Skeletal muscle cell (primary cell): ENCODE measurements at regions not wholly inside any gene's neighbourhood (a gene's known extent, or its start where the extent isn't known, plus 50 kb on each side); places are given as distances from the start of the nearest gene placed in this dataset.

ENCODE experiments used
- DNase-seq: peaks from one replicate; pipeline ENCODE4 v3.0.0-alpha.2; 2010; ENCODE audit warnings: low read depth
- H3K4me3 ChIP-seq: 2 replicates; pipeline ENCODE4 v1.5.1; 2011; ENCODE audit warnings: low read depth, mild to moderate bottlenecking, control low read depth, low read length, moderate library complexity

DNA sequence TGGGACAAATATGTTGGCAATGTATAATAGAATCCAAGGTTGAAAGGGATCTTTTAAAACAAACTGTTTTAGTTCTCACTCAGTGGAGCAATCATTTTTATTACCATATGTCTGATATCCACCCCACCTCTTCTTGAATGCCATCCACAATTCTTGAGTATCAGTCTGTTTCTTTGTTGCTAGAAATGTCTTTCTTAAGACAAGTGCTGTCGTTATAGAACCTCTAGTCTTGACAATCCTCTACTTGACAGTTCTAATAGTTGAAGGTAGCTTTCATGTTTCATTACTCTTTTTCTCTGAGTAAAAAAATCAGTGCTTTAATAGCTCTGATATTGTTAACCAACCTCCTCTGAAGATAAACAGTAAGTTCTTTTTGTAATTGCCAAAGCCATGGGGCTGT lies 737.9 kb downstream of the MECOM start:
- no peak overlapping the region for H3K4me3 ChIP-seq
- no peak for DNase-seq

DNA sequence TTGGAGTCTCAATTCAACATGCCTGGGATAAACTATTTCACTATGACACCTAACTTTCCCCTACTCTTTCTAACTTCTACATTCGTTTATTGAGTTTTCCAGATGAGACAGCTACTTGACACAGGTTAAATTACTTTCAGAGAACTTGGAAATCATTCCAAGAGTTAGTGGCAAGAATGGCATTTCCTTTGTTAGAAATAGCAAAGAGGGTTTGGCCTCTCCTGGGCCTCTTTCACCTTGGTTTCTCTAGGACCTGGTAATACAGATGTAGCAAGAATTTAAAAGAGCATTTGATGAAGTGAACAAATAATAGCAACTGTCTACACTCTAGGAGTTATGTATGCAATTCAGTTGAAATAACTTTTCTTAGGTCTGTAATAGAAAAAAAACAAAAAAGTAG lies 748.9 kb downstream of the MECOM start:
- no peak overlapping the region for H3K4me3 ChIP-seq
- DNase-seq = no peak

DNA sequence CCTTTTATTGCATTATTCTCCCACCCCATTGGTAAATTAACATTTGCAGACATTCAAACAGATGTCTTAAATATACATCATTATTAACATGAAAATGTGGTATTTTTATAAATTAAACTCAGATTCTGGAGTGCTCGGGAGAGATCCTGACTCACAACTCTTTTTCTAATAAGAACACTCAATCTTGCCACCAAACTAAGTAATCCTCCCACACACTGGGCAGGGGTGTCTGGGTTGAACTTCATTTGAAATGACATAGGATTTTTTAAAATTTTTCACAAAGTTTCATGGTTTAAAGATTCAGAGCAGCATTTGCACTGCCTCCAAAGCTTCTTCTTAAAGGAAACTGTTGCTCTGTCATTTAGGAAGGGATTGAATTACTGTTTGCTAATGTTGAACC lies 754.3 kb downstream of the MECOM start:
- H3K4me3 ChIP-seq = no peak overlapping the region

DNA sequence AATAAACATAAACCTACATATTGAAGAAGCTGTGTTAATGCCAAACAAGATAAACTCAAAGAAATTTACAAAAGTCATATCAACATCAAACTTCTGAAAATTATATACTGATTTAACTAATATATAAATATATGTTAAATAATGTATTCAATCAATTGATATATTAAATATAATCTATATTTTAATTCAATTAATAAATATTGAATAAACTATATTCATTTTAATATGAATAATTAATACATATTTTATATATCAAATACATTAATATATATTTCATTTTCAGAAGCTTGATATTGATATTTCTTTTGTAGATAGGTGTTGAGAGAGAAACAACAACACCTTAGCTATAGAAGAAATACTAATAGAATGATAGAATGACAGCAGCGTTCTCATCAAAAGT lies 768.1 kb downstream of the MECOM start:
- H3K4me3 ChIP-seq = no peak overlapping the region

More for the DNA sequence above, 754.3 kb downstream of the MECOM start:
- no peak for DNase-seq

DNA sequence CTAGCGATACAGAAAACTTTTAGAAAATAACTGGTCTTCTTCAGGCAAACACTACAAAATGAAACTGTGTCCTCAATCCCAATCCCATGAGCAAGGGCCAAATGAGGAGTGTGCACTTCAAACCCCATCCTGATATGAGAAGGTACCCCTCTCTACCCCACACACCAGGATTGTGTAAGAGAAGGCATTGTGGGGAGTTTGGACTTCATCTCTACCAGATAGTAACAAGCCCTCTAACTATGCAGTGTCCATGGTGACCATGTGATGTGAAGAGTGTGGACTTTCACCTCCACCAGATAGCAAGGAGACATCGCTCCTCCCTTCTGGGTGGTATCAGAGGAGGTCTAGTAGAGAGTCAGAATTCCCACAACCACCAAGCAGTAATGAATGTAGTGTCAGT lies 769.3 kb downstream of the MECOM start:
- DNase-seq = no peak
- H3K4me3 ChIP-seq = no peak overlapping the region

More for the DNA sequence above, 768.1 kb downstream of the MECOM start:
- DNase-seq = no peak

DNA sequence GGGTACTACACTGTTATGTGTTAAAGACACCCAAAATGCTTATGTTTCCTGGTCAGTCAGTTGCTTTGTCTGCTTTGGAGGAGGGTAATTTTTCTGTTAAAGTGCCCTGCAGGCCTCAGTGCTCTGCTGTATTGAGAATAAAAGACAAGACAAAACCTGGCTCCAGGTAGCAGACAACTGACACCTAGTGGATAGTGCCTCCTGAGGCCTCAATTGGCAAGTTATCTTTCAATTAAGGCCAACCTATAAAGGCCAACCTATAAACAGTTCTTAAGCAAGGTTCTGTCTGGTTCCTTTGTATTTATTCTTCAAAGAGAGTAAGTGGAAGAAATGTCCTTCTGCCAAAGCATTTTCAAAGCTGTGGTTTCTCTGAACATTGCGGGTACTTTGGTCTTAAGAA lies 773.8 kb downstream of the MECOM start:
- no peak for DNase-seq
- no peak overlapping the region for H3K4me3 ChIP-seq

DNA sequence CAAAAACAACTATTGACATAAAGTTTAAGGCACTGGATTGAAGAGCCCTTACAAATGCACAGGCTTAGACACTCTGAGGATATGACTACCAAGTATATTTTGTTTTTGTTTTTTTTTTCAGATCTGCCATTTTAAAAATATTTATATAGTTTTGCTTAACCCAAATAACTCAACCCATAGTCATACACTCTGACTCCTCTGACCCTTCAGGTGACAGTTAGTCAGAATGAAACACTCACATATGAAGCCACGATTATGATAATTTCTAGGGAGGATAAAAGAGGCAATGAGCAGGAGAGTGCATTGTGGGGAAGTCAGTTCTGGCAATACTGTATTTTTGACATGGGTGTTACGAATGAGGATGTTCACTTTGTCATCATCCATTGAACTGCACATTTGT lies 774.7 kb downstream of the MECOM start:
- no peak for DNase-seq

DNA sequence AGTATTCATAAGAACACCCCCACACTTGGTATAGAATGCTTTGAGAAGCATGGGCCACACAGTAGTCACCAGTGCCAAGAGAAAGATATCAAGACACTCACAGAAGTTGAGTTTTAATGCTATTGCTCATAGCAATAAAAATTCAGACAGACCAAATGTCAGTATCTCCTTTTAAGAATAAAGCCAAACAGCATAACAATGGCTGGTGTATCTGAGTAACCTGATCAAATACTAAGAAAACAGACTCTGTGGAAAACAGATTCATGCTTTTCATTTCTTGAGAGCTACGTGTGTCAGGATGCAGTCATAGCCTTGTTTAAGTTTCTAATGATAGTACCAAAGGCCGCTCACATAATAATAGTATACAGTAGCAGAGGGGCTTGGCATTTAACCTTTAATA lies 778.5 kb downstream of the MECOM start:
- no peak overlapping the region for H3K4me3 ChIP-seq
- peak; percentile 51 for DNase-seq

More for the DNA sequence above, 774.7 kb downstream of the MECOM start:
- no peak overlapping the region for H3K4me3 ChIP-seq

DNA sequence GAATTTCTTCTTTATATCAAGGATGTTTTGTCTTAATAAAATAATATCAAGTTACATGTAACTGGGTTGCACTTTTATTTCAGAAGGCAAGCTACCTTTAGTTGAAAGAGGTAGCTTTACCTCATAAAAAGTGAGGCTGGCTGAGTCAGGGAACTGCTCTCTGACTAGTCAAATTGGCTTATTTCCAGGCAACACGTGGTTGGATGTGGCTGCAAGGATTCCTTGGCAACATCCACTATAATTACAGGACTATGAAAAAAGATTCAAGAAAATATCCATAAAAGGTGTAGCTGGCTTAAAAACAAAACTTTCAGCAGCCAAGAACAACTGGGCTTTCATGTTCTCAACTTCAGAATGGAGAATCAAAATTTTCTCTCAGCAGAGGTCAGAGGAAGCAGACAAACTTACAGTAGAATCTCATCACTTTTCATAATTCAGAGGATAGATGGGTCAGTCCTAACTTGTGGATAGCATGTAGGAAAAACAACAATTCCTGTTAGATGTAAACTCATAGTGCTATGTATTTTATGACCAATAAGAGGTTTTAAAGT lies 779.1 kb downstream of the MECOM start:
- H3K4me3 ChIP-seq = no peak overlapping the region
- DNase-seq = peak; percentile 72

DNA sequence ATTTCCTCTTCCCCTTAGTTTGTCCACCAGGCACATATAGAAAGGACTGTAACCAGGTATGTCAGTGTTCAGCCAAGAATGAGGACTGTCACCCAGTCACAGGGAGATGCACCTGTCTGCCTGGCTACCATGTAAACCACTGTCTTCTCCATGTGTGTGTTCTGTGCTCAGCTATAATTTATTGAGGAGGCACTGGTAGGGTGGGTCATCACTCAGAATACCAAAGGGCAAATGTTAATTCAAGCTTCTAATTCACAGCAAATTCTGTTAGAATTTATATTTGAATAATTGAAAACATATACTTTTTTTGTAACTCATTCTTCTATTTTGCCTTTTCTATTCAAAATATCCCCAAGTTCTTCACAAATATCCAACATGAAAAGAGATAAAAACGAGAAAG lies 780.4 kb downstream of the MECOM start:
- no peak overlapping the region for H3K4me3 ChIP-seq
- no peak for DNase-seq

DNA sequence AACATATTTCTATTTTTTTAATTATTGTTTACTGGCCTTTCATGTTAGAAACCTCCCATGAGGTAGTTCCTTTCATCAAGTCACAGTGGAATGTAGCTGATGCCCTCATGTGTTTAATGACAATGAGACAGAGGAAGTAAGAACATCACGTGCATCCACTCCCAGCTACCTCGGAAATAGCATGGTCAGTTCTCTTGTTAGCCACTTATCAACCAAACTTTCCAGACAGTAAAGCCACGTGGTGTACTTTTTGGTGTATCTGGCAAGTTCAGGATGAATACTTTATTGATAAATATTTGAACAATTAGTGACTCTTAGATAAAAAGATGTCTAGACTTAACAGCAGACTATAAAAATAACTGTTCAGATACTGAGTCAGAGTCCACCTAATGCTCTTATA lies 781.7 kb downstream of the MECOM start:
- no peak for DNase-seq
- H3K4me3 ChIP-seq = no peak overlapping the region

DNA sequence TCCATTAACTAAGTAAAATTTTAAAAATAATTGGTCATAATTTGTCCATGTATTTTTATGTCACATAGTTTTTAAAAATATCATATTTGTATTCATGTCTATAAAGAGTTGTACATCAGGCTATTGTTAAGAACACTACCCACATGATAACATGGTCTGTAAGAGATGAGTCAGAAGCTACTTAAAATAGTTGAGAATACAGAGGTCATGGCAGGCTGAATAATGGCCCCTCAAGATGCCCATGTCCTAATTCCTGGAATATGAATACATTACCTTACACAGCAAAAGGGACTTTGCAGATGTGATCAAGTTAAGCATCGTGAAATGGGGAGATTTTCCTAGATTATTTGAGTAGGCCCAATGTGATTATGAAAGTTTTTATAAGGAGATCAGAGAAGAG lies 782.9 kb upstream of the GOLIM4 start:
- H3K4me3 ChIP-seq = no peak overlapping the region
- DNase-seq = no peak

DNA sequence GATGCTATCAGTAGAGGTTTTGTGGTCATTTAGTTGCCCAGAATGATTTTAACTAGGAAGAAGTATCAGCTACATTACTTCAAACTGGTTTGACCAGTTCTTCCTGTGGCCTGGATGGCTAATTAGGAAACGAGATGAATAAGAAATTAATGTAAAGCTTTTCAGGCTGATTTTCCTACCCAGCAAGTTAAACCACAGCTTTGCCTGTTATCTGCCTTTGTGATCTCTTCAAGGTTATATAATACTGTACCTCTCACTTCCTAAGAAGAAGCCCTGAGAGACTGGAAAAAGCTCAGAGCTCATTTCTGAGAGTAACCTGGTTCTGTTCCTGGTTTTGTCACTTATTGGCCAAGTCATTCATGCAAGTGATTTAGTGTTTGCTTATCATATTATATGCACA lies 782.2 kb upstream of the GOLIM4 start:
- DNase-seq = no peak
- no peak overlapping the region for H3K4me3 ChIP-seq

DNA sequence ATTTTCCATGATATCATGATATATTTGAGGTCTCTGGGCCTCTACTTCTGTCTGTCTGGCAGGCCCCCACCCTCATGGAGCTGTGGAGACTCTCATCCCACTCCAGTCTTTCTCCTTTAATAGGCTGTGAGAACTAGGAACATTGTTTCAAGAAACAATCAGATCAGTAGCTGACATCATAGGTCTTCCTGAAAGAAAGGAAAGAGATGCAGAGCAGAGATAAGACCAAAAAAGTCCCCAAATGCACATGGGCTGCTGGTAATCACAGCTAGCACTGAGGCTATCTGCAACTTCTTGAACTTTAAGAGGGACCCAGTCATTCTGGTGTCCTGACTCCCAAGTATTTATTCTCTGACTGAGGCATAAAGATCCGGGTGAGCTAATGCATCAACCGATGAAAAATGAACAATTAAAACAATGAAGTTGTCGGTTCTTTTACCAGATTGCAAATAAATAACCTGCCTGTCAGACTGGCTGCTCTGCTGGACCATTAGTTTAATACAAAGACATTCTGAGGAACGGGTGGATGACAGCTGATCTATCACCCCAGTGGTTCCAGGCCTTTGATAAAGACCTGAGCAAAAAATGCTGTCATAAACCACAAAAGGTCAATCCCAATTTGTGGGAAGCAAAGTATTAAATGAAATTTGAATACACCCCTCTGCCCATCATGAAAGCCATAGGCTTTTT lies 780.8 kb upstream of the GOLIM4 start:
- no peak overlapping the region for H3K4me3 ChIP-seq
- no peak for DNase-seq

DNA sequence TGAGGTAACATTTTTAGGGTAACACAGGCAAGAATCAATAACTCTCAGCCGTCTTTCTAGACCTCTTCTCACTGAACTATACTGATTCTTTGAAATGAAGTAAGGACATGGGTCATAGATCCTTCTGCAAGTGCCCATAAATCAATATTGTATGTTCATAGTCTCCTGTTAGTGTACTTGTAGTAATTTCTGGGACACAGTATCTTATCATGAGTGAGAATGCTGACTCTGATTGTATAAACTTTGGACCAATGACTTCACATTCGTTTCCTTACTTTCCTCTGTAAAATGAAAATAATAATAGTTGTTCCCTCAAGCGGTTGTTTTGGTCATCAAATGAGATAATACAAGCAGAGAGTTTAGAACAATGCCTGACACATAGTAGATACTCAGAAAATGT lies 777.1 kb upstream of the GOLIM4 start:
- no peak overlapping the region for H3K4me3 ChIP-seq
- no peak for DNase-seq

DNA sequence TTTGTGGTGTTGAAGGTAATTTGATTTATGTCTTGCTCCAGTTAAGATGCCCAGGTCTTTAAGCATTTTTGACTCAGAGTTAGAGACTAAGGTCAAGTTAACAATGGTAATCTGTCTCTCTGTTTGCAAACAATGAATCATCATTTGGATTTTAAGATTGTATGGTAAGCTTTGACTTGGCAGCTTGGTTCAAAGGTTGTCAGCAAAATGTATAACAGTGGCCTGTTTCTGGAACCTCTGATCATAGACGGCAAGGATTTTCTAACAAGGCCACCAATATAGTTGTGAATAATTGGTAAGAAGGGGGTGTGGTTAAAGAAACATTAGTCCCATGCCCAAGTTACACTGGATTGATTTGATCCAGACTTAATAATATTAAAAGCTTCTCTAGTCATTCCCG lies 775.2 kb upstream of the GOLIM4 start:
- DNase-seq = no peak
- no peak overlapping the region for H3K4me3 ChIP-seq

DNA sequence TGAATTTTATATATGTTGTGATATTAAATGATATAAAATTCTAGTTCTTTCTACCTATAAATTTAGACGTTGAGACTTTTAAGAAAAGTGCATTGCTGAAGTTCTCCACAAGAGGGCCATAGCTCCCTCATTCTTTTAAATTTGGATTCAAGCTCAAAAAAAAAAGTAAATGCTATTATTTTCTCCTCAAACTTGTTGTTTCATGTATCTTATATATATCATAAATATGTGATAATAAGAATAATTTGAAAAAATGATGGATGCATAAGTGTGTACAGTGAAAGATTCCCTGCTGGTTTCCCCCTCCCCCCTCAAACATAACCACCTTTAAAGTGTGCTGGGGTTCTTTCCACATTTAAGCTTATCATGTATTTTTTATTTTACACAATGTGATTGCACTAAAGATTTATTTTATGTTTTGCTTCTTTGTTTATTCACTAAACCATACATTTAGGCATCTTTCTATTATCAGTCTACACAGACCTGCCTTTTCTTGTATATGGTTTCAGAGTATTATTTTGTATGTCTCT lies 769.4 kb upstream of the GOLIM4 start:
- no peak overlapping the region for H3K4me3 ChIP-seq

DNA sequence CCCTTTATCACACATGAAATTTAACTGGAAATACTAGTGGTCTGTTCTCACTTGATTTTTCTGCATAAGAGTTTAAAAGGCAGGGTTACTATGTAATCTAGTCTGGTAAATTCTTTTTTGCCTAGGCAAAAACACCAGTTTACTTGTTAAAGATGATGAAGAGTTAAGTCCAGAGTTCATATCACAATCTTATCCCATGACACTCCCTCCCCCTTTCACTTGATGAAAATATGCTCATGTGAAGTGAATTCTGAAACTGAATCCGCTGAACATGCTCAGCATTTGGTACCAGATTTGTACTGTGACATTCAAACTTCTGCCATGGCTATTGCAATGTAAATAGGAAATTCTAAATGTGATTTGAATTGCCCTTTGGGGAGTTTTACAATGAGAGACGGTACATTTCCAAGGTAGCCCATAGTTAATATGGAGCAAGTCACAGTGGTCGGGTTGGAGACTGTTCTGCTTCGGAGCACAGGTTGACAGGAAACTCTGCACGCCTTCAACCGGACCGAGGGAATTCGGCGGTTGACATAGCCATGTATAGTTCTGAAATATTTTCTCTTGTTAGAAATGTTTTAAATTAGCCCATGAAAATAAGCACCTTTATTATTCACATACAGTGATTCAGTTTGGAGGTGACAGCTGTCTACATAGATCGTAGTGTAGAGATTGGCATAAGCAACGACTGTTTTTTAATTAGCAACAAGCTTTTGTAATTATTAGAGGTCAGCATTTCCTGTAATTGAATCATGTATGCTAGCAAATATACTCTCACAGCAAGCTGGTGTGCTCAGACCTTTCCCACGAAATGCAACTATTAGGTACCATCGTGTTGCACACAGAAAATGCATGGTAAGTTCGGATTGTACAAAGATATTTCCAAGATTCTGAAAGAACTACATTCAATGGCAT lies 768.6 kb upstream of the GOLIM4 start:
- H3K4me3 ChIP-seq = no peak overlapping the region
- no peak for DNase-seq

More for the DNA sequence above, 769.4 kb upstream of the GOLIM4 start:
- DNase-seq = no peak

DNA sequence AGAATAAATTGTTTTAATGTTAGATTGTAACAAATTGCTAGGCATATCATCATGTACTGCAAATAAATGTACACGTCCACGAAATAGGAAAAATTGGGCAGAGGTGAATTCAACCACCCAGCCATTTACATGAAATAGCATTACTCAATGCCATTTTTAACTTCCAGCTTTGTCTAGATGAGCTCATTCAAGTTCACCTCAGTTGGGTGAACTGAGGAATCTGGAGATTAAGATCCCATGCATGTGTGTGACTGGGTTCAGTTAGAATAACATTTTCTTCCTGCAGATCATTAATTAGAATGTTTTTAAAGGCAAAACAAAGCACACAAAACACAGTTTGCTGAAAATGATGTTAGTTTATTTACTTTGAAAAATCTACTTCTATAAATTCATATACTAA lies 767.8 kb upstream of the GOLIM4 start:
- no peak overlapping the region for H3K4me3 ChIP-seq
- DNase-seq = no peak

DNA sequence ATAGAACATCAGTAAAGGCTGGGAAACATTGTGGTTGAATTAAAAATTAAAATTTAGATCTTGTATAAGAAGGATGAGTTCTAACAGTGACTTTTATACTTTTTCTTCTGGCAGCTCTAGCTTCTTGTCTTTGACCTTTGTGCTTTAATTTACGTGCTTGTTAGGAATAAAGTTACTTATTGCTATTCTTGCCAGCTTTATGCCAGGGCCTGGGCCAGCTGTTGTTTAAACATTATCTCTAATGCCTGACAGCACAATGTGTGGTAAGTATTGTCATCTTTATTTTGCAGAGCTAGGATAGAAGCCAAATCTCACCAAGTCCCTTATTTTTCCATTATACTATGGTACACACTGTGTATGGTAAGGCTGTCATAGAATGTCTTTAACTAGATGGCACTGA lies 766.7 kb upstream of the GOLIM4 start:
- no peak overlapping the region for H3K4me3 ChIP-seq
- no peak for DNase-seq
